HG03378 (cell line): ENCODE measurements at regions not wholly inside any gene's neighbourhood (a gene's known extent, or its start where the extent isn't known, plus 50 kb on each side); places are given as distances from the start of the nearest gene placed in this dataset.
"Not testable (repeated sequence)": the region's sequence is repeated elsewhere in the genome, so short reads cannot be mapped to it uniquely, and the experiment has no call there.

Experiments
- ATAC-seq: cut with Tn5 transposase; IDR thresholded peaks from one replicate; pipeline ENCODE4 v1.9.1; 2021; ENCODE audit warnings: mild to moderate bottlenecking, moderate library complexity; ENCODE audit not compliant: unreplicated experiment

DNA sequence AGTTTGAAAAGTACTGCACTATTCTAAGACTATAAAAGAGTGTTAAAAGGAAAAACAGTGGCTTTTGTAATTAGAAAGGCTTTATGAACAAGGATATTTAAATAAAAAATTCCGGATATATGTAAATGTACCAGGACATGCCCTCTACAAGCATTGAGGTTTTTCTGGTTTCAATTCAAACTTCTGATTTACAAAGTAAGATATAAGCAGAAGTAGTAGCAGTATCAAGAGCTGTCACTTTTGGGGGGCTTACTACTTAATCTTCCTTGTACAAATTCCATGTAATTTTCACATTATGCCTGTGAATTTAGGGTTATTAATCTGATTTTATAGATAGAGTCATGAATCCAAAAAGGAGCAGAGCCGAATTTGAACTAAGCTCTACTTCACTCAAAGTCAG is 170.3 kb upstream of the ATP2B1 start:
- ATAC-seq, result no peak

DNA sequence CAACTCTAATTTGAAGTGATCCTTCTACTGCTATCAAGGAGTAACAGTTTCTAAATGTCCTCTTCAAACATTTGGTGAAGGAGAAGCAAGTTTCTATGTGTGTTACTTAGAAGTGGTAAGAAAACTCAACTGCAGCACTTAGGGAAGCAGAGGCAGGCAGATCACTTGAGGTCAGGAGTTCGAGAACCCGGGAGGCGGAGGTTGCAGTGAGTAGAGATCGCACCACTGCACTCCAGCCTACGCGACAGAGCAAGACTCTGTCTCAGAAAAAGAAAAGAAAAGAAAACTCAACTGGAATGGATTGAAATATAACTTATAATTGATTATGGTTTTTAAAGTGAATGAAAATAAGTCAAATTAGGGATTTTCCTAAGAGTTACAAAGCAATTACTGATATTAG is 169.7 kb upstream of the ATP2B1 start:
- ATAC-seq, result no peak

- no peak for ATAC-seq
These were observed 169.0 kb upstream of the ATP2B1 start for GRCh38 chr12:89877671-89878070.

DNA sequence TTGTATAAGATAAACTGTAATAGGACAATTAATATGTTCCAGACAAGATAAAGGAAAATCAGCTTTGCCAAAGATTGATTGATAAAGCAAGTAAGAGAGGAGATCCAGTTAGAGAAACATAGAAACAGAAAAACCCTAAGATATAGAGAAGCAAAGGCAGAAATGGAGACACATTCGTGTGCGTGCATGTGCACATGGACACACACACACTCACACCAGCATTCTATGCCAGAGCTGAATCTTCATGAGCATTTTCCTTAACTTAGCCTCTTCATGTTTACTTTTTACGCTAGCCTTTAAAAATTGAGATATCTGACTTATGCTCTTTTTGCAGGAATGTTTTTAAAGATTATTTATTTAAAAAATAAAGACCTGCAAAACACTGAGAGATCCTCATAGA is 168.5 kb upstream of the ATP2B1 start:
- ATAC-seq, result no peak

- ATAC-seq, result no peak
These were observed 167.2 kb upstream of the ATP2B1 start for GRCh38 chr12:89875809-89876208.

GRCh38 chr12:89875225-89875624 is 166.6 kb upstream of the ATP2B1 start:
- ATAC-seq, result no peak

DNA sequence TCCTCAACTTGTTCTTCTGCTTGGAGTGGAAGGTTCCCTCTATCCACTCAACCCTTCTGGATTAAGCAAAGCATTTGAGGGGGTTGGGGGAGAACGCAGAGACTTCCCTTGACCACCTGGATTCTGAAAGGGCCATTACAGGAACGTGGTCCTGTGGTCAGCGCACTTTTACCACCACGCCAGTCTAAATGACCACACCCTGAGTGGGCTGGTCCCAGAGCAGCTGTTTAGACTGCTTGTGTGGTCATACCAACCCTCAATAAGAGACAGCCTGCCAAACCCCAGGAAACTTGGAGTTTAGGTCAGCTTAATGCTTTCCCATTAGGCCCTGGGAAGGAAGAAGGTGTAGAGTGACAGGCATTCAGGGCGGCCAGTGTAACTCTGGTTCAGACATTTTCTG is 165.5 kb upstream of the ATP2B1 start:
- ATAC-seq, result no peak

DNA sequence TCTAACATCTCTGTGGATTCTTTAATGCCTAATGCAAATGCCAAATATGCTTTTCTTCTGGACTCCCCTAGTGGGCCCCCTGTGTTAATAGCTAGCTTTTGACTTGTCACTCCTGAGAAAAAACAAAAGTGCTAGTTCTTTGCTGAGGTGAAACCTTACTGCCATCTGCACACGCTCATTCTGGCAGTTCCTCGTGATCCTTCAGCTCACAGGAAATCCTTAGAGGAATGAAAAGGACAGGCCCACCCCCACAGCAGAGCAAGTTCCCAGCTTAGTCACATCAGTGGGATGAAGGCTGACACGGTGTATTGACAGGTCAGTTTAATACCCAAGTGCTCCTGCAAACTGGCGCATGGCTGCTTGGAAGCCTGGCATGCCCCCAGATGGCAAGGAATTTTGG is 165.1 kb upstream of the ATP2B1 start:
- peak; percentile 38 for ATAC-seq

GRCh38 chr12:89872922-89873630 is 164.4 kb upstream of the ATP2B1 start:
- ATAC-seq, result no peak

GRCh38 chr12:89870413-89871184 is 162.0 kb upstream of the ATP2B1 start:
- no peak for ATAC-seq

GRCh38 chr12:89867611-89868010 is 159.0 kb upstream of the ATP2B1 start:
- ATAC-seq, result not testable (repeated sequence)

DNA sequence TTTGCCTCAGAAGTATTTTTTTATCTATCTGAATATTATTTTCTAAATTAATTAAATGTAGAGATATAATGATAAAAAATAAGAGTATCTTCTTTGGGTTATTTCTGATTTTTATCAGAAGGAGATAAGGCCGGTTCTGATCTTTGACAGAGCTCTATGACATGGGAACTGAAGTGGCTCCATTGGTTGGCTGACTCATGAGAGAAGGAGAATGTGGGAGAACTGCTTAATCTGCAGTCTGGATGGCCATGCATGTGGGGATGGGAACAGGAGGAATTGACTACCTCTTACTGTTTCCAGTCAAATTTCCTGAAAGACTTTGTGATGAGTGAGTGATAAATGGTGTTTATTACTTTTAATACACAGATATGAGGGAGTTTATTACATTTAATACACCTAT is 155.8 kb upstream of the ATP2B1 start:
- ATAC-seq, result no peak

DNA sequence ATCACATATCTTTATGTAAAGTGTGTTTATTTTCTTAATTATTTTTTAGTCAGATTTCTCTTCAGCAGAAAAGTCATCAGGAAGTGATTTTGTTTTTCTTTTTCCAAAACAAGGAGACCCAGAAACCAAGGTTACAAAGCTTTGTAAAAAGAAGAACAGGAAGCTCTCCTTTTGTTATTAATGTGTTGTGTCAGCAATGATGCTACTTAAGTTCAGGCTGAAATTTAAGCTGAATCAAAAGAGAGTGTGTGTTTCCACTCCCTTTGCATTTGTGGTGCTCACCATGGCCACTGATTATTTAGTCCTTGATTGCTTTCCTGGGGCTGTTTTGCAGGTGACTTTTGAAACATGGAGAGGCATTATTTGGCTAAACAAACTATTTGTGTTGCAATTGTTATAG is 155.3 kb upstream of the ATP2B1 start:
- ATAC-seq, result peak; percentile 27

DNA sequence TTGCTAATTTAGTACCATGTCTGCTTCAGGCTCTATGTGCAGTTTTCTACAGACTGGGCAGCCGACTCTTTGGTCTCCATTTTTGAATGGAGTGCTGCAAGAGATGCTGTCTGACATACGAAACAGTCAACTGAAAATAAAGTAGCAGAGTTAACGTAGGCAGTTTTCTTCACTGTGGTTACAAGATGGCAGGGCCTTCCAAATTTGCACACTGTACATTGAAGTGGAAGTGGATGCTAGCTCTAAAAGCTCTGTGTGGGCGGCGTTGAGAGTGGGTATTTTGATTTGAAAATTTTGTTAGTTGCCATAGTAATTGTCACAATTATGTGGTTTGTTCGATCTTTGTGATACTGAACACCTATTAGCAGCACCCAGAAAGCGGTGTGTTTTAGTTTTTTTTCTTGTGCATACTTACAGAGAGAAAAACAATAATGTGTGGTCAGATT is 154.9 kb upstream of the ATP2B1 start:
- ATAC-seq, result peak; percentile 76

DNA sequence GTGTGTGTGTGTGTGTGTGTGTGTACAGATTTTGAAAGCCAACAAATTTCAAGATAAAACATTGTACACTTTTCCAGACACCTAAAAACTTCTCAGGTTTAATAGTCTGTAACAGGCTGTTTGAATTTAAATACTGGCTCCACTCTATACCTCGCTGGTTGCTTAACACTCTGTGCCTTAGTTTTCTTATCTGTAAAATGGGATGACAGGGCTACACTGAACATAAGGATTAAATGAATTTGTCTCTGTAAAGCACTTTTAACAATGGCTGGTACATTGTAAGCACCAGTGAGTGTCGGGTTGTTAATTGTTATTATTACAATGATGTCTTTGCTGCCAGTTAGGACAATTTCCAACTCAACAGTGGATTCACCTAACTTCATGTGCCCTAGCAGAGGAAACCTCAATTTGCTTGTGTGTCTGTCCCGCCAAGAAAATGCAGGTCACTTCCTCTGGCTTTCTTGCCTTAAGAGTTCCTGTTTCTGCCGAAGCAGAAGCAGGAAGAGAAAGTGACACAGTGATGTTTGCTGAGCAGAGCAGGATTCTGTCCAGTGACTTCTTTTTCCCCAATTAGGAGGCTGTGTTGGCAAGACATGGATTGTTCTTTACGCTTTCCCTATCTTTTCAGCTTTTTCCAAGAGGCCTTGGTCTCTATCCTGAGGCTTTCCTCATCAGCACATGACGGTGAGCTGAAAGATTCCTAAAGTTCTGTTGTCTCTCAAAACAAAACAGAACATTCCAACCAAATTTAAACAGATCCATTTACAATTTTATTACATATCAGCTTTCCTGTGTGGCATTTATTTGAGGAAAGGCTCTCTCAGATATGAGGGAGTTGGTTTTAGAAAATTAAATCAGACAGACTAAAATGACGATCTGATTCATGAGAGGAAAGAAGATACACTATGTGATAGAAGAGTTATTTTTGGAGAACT is 154.1 kb upstream of the ATP2B1 start:
- ATAC-seq, result peak; percentile 50

GRCh38 chr12:89861086-89861485 is 152.4 kb upstream of the ATP2B1 start:
- ATAC-seq, result no peak

DNA sequence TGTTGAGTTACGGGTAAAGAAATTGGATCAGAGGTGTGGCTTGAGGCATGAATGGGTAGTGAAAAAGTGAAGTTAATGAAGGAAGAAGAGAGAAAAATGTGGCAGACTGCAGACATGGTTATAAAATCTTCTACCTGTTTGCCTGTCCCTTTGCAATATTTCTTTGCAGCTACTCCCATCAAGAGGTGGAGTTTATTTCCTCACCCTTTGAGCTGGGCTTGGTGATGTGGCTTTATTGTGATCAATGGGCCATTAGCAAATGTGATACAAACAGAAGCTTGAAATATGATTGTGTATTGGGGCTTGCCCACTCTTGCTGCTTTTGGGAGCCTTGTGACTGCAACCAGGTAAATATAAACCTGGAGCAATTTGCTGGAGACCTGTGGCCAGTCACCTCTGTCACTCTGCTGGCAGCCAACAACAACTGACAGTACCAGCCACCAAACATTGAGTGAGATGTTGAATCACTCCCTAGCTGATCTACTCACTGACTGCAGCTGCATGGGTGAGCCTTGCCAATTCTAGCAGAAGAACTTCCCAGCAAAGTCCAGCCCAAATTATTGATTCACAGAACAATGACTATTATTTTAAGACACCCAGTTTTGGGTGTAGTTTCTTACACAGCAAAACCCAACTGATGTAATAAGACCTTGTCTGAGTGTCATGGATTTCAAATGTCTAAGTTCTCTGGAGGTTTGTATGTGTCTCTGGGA is 151.0 kb upstream of the ATP2B1 start:
- no peak for ATAC-seq

GRCh38 chr12:89858718-89859117 is 150.1 kb upstream of the ATP2B1 start:
- ATAC-seq, result no peak

DNA sequence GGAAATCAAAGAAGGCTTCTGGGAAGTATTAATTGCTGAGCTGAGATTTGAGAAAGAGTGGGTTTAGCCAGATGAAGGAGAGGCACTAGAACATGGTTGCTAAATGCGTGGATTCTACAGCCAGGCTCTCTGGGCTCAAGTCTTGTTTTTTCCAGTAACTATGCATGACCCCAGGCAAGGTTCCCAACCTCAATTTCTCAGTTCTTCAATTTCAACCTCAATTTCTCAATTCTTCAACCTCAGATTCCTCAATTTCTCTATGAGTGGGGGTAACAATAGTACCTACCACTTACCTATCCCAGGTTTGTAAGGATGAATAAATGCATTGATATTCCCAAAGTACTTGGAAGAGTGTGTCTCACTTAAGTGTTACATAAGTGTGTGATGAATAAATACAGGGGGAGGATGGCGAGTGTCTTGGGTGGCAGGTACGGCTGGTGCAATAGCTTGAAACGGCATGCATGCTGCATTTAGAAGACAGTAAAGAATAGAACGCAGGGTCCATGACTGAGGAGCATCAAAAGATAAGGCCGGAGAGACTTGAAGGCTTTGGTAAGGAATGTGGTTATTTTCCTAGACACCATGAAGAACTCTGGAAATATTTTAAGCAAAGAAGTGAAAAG is 149.1 kb upstream of the ATP2B1 start:
- ATAC-seq, result no peak

- ATAC-seq, result peak; percentile 96
These were observed 147.8 kb upstream of the ATP2B1 start for GRCh38 chr12:89856431-89856830.
